ENCODE measurements at regions not wholly inside any gene's neighbourhood (a gene's known extent, or its start where the extent isn't known, plus 50 kb on each side); places are given as distances from the start of the nearest gene placed in this dataset.

GRCh38 chr3:126267169-126267975 is 87.0 kb upstream of the ALDH1L1 start:
- CTCF ChIA-PET (ENCODE audit: partially characterized antibody) = interaction anchor here (0.7 to 2.1 kb wide), 12 partner anchors 20 to 175 kb away, joined by 3 to 9 read pairs (median 3); no protein-coding TSS in a partner anchor
- no peak for FAIRE-seq
- TF ChIP-seq USF2 (IDR thresholded peaks at IDR 0.05; ENCODE audit: low read length) (0 out of 2 replicates have a peak, but pooled peaks have one; percentile 18), MAX (IDR thresholded peaks at IDR 0.05) (peak; percentile 59), NRF1 (IDR thresholded peaks at IDR 0.05; ENCODE audit: low read depth, low read length) (no peak), CTCF (IDR thresholded peaks at IDR 0.05; ENCODE audit: control extremely low read depth in 1 of 3, insufficient read depth in 1 of 3, low read depth in 1 of 3, low read length in 3 of 3) (no peak), BRCA1 (IDR thresholded peaks at IDR 0.05; ENCODE audit: low read depth, low read length) (no peak)
- TF ChIP-seq, protein P1, sequence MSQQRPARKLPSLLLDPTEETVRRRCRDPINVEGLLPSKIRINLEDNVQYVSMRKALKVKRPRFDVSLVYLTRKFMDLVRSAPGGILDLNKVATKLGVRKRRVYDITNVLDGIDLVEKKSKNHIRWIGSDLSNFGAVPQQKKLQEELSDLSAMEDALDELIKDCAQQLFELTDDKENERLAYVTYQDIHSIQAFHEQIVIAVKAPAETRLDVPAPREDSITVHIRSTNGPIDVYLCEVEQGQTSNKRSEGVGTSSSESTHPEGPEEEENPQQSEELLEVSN (IDR thresholded peaks at IDR 0.05) = peak; percentile 59

More at GRCh38 chr3:126267169-126267975, 87.0 kb upstream of the ALDH1L1 start:
- Histone ChIP-seq H2BK5ac (ENCODE audit: low read depth, low read length) (peak overlapping the region; percentile 95), H3K23ac (ENCODE audit: insufficient read length) (no peak overlapping the region), H3K56ac (replicated peaks; ENCODE audit: insufficient read length, low read depth, low read length) (peak overlapping the region; percentile 28), H4K5ac (ENCODE audit: insufficient read length, low read depth, low read length) (peak overlapping the region; percentile 56), H2AFZ (ENCODE audit: low read length) (peak overlapping the region; percentile 64; the same call in 1 of the 2 replicates), H3K4me2 (ENCODE audit: insufficient read depth in 1 of 2, low read depth in 2 of 2, low read length in 2 of 2) (peak overlapping the region; percentile 77 to 79), H2BK12ac (ENCODE audit: low read depth, low read length) (peak overlapping the region; percentile 99), H4K8ac (ENCODE audit: extremely low read depth, insufficient read depth, low read length) (peak overlapping the region; percentile 96), H2AK5ac (ENCODE audit: low read depth, low read length) (peak overlapping the region; percentile 94), H2BK20ac (ENCODE audit: low read length) (peak overlapping the region; percentile 95; the same call in 1 of the 2 replicates), H3K9ac (replicated peaks in 1 of 4; ENCODE audit: extremely low read depth in 1 of 4, low read depth in 3 of 4, low read length in 3 of 4) (peak overlapping the region in 3 of 4 experiments; percentile 65 to 70 (median 67); a peak in 6 of 7 replicates), H3K4me1 (replicated peaks in 1 of 4; ENCODE audit: control insufficient read depth in 3 of 4, insufficient read depth in 4 of 4, low read length in 3 of 4) (peaks cover 0 to 24% (median 15%) of the 10 kb centered on the region in 4 experiments; a peak in 6 of 7 replicates), H3K18ac (ENCODE audit: extremely low read depth, low read length) (peak overlapping the region; percentile 98), H3K4ac (replicated peaks; ENCODE audit: insufficient read length, low read depth, low read length) (peak overlapping the region; percentile 49), H3K14ac (ENCODE audit: insufficient read length) (no peak overlapping the region), H3K23me2 (ENCODE audit: low read depth, low read length) (peaks cover 11% of the 10 kb centered on the region), H2BK15ac (ENCODE audit: low read length) (peak overlapping the region; percentile 5; the same call in 1 of the 2 replicates), H3K79me1 (ENCODE audit: low read depth, low read length) (no peaks in the 10 kb centered on the region), H2BK120ac (replicated peaks; ENCODE audit: low read depth, low read length) (peak overlapping the region; percentile 51), H3K9me3 (ENCODE audit: insufficient read depth in 2 of 2, low read depth in 1 of 2, low read length in 1 of 2) (peaks cover 0 to under 1% of the 10 kb centered on the region in 2 experiments; a peak in 1 of 4 replicates), H3K36me3 (ENCODE audit: control insufficient read depth in 2 of 4, insufficient read depth in 4 of 4, low read length in 3 of 4) (no peaks in the 10 kb centered on the region), H4K20me1 (replicated peaks in 1 of 2; ENCODE audit: control insufficient read depth in 1 of 2, insufficient read depth in 2 of 2, low read length in 2 of 2) (no peaks in the 10 kb centered on the region), H3K27ac (ENCODE audit: low read depth, low read length) (peak overlapping the region; percentile 11; the same call in 1 of the 2 replicates), H4K91ac (replicated peaks; ENCODE audit: insufficient read length, low read length) (peak overlapping the region; percentile 98), H3K79me2 (ENCODE audit: control insufficient read depth in 1 of 2, insufficient read depth in 2 of 2, low read length in 2 of 2) (no peaks in the 10 kb centered on the region), H3K27me3 (replicated peaks in 1 of 4; ENCODE audit: control insufficient read depth in 3 of 4, extremely low read depth in 1 of 4, insufficient read depth in 3 of 4, low read length in 3 of 4) (peaks cover 0 to 9% (median 6%) of the 10 kb centered on the region in 4 experiments; a peak in 3 of 7 replicates), H3K4me3 (ENCODE audit: extremely low read depth in 1 of 4, insufficient read depth in 2 of 4, low read depth in 3 of 4, low read length in 4 of 4) (peak overlapping the region; percentile 11 to 66 (median 54))
- WGBS, 2 experiments (ENCODE audit: extremely low coverage in 1 of 2, insufficient coverage in 1 of 2, insufficient read length in 1 of 2, insufficient replicate concordance in 2 of 2, low coverage in 1 of 2, low lambda C conversion rate in 2 of 2, missing lambda C conversion rate in 1 of 2) = 8% methylated on average over 43 of the region's 62 CpGs; no CpG with 5 or more reads in 1 of the 2 experiments
- peak; percentile 49 to 81 for DNase-seq (ENCODE audit: low read depth in 1 of 2, low spot score in 2 of 2)
- POLR2A ChIA-PET (ENCODE audit: partially characterized antibody) = interaction anchor here (0.7 to 3.9 kb wide), 18 partner anchors 10 to 231 kb away, joined by 3 to 19 read pairs (median 4); partner anchors contain the start of gene KLF15
